K562 (cell line): ENCODE measurements at regions not wholly inside any gene's neighbourhood (a gene's known extent, or its start where the extent isn't known, plus 50 kb on each side); places are given as distances from the start of the nearest gene placed in this dataset.

Experiments used
- EWSR1 ChIP-seq: fragments of 450-650 bp; IDR thresholded peaks from 2 replicates; pipeline ENCODE4 v1.6.1; 2018; ENCODE audit warnings: borderline replicate concordance, mild to moderate bottlenecking, low read depth, moderate library complexity; ENCODE audit not compliant: partially characterized antibody
- KLF13 ChIP-seq: fragments of 450-650 bp; IDR thresholded peaks from 2 replicates; pipeline ENCODE4 v1.6.1; 2016; ENCODE audit warnings: missing genetic modification characterization, low read depth, mild to moderate bottlenecking, missing compliant biosample characterization, moderate library complexity, borderline replicate concordance
- MXI1 ChIP-seq: IDR thresholded peaks from 2 replicates; pipeline ENCODE4 v1.6.1; 2011; ENCODE audit warnings: low read depth, mild to moderate bottlenecking, improper control_type of control experiment, low read length
- NFYB ChIP-seq: IDR thresholded peaks from 2 replicates; pipeline ENCODE4 v1.6.1; 2011; ENCODE audit warnings: mild to moderate bottlenecking, moderate library complexity; ENCODE audit not compliant: insufficient read length; ENCODE audit errors: extremely low read depth
- TCF7L2 ChIP-seq: fragments of 150-350 bp; IDR thresholded peaks from 2 replicates; pipeline ENCODE4 v1.6.1; 2016; ENCODE audit warnings: low read depth, mild to moderate bottlenecking, low read length, moderate library complexity
- ZNF143 ChIP-seq: sonication (generic); formaldehyde crosslinking; IDR thresholded peaks from 2 replicates; pipeline ENCODE4 v1.9.0; 2022; ENCODE audit warnings: mild to moderate bottlenecking, missing genetic modification reagents
- ZNF436 ChIP-seq: fragments of 250-450, 450-650 bp; sonication (Bioruptor Pico); formaldehyde crosslinking; IDR thresholded peaks from 2 replicates; pipeline ENCODE4 v1.7.0; 2020; ENCODE audit warnings: mild to moderate bottlenecking
- TF ChIP-seq, protein P1 (sequence below): sonication (generic); formaldehyde crosslinking; IDR thresholded peaks from 2 replicates; pipeline ENCODE4 v1.8.1; 2023; ENCODE audit warnings: mild to moderate bottlenecking, missing genetic modification reagents, moderate library complexity
- TF ChIP-seq, protein P2 (sequence below), 3 experiments: IDR thresholded peaks in 2 of 3; conservative IDR thresholded peaks in 1 of 3; 2 replicates each; pipeline ENCODE4 v1.5.1; 2011 to 2012; ENCODE audit warnings: low read length in 3 of 3, mild to moderate bottlenecking in 3 of 3, control low read depth in 2 of 3, improper control_type of control experiment in 1 of 3, inconsistent platforms in 1 of 3, low read depth in 1 of 3, mixed read lengths in 1 of 3, moderate library complexity in 1 of 3; ENCODE audit not compliant: insufficient read depth in 2 of 3
- TF ChIP-seq, protein P3 (sequence below): fragments of 250-450 bp; sonication (Bioruptor Pico); IDR thresholded peaks from 2 replicates; pipeline ENCODE4 v1.8.0; 2022; ENCODE audit warnings: inconsistent platforms

DNA sequence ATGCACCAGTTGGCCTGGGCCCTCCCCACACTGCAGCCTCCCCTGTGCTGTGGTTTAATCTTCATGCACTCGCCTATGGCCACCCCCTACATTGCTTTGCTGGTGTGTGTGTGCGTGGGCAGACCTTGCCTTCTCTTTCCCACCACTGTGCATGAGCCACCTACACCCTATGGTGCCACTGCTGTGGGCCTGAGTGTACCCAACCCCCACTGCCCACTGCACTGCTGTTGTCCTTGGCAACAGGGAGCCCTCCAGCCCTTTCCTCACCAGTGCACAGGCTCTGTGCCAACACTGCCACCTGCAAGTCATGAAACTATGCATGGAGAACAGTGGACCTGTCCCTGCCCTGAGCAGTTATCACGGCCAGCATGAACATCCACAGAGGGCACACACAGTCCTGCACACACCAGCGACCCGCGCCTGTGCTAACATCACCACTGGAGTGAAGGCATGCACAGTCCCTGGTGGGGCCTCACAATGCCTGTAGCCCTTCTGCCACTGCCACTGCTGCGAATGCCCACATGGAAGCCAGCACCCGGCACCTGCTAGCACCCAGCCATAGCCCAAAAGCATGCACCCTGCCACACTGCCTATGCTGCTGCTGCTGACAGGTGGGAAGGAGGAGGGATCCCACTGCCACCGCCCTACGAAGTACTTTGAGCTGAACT, 237.8 kb upstream of the ARSJ start:
- TF ChIP-seq TCF7L2: no peak
- TF ChIP-seq KLF13: no peak
- TF ChIP-seq, protein P1, sequence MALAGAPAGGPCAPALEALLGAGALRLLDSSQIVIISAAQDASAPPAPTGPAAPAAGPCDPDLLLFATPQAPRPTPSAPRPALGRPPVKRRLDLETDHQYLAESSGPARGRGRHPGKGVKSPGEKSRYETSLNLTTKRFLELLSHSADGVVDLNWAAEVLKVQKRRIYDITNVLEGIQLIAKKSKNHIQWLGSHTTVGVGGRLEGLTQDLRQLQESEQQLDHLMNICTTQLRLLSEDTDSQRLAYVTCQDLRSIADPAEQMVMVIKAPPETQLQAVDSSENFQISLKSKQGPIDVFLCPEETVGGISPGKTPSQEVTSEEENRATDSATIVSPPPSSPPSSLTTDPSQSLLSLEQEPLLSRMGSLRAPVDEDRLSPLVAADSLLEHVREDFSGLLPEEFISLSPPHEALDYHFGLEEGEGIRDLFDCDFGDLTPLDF (CRISPR knock-in tag): no peak
- TF ChIP-seq EWSR1: no peak
- no peak for TF ChIP-seq MXI1
- no peak for TF ChIP-seq ZNF436 (CRISPR knock-in tag)
- TF ChIP-seq NFYB: no peak
- TF ChIP-seq, protein P2, sequence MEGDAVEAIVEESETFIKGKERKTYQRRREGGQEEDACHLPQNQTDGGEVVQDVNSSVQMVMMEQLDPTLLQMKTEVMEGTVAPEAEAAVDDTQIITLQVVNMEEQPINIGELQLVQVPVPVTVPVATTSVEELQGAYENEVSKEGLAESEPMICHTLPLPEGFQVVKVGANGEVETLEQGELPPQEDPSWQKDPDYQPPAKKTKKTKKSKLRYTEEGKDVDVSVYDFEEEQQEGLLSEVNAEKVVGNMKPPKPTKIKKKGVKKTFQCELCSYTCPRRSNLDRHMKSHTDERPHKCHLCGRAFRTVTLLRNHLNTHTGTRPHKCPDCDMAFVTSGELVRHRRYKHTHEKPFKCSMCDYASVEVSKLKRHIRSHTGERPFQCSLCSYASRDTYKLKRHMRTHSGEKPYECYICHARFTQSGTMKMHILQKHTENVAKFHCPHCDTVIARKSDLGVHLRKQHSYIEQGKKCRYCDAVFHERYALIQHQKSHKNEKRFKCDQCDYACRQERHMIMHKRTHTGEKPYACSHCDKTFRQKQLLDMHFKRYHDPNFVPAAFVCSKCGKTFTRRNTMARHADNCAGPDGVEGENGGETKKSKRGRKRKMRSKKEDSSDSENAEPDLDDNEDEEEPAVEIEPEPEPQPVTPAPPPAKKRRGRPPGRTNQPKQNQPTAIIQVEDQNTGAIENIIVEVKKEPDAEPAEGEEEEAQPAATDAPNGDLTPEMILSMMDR (IDR thresholded peaks at IDR 0.05 in 2 of 3, conservative IDR thresholded peaks at IDR 0.05 in 1 of 3; ENCODE audit: insufficient read depth in 2 of 3, low read depth in 1 of 3, low read length in 3 of 3): no peak
- TF ChIP-seq ZNF143 (CRISPR knock-in tag): no peak
- TF ChIP-seq, protein P3, sequence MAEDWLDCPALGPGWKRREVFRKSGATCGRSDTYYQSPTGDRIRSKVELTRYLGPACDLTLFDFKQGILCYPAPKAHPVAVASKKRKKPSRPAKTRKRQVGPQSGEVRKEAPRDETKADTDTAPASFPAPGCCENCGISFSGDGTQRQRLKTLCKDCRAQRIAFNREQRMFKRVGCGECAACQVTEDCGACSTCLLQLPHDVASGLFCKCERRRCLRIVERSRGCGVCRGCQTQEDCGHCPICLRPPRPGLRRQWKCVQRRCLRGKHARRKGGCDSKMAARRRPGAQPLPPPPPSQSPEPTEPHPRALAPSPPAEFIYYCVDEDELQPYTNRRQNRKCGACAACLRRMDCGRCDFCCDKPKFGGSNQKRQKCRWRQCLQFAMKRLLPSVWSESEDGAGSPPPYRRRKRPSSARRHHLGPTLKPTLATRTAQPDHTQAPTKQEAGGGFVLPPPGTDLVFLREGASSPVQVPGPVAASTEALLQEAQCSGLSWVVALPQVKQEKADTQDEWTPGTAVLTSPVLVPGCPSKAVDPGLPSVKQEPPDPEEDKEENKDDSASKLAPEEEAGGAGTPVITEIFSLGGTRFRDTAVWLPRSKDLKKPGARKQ (CRISPR knock-in tag): no peak
